HG03045 (cell line): ENCODE measurements at regions not wholly inside any gene's neighbourhood (a gene's known extent, or its start where the extent isn't known, plus 50 kb on each side); places are given as distances from the start of the nearest gene placed in this dataset.
"Not testable (repeated sequence)": the region's sequence is repeated elsewhere in the genome, so short reads cannot be mapped to it uniquely, and the experiment has no call there.

ENCODE experiments used
- ATAC-seq: cut with Tn5 transposase; IDR thresholded peaks from one replicate; pipeline ENCODE4 v1.9.1; 2021; ENCODE audit warnings: mild to moderate bottlenecking, moderate library complexity; ENCODE audit not compliant: unreplicated experiment

- ATAC-seq, result no peak
These were observed 52.7 kb upstream of the LARP1 start for GRCh38 chr5:154702477-154702876.

- not testable (repeated sequence) for ATAC-seq
These were observed 53.5 kb upstream of the LARP1 start for GRCh38 chr5:154701725-154702124.

- ATAC-seq, result no peak
These were observed 54.0 kb upstream of the LARP1 start for GRCh38 chr5:154701181-154701580.

- ATAC-seq, result not testable (repeated sequence)
These were observed 54.8 kb upstream of the LARP1 start for GRCh38 chr5:154700289-154700928.

- ATAC-seq, result no peak
These were observed 56.4 kb upstream of the LARP1 start for GRCh38 chr5:154698763-154699162.

GRCh38 chr5:154697371-154697770 is 57.8 kb upstream of the LARP1 start:
- no peak for ATAC-seq

- ATAC-seq, result no peak
These were observed 58.3 kb upstream of the LARP1 start for GRCh38 chr5:154696891-154697290.

- ATAC-seq, result no peak
These were observed 61.0 kb upstream of the LARP1 start for GRCh38 chr5:154694159-154694558.

- no peak for ATAC-seq
These were observed 64.7 kb upstream of the LARP1 start for GRCh38 chr5:154690488-154690887.

- no peak for ATAC-seq
These were observed 68.7 kb upstream of the LARP1 start for GRCh38 chr5:154686490-154686889.

GRCh38 chr5:154683101-154683880 is 71.9 kb upstream of the LARP1 start:
- peak; percentile 61 for ATAC-seq

GRCh38 chr5:154679501-154679900 is 75.7 kb upstream of the LARP1 start:
- no peak for ATAC-seq

- no peak for ATAC-seq
These were observed 77.3 kb upstream of the LARP1 start for GRCh38 chr5:154677921-154678320.

- no peak for ATAC-seq
These were observed 78.7 kb upstream of the LARP1 start for GRCh38 chr5:154676508-154676907.

GRCh38 chr5:154674029-154674428 is 81.1 kb upstream of the LARP1 start:
- ATAC-seq, result no peak

GRCh38 chr5:154673506-154673905 is 81.7 kb upstream of the LARP1 start:
- no peak for ATAC-seq

GRCh38 chr5:154669913-154670312 is 85.3 kb upstream of the LARP1 start:
- not testable (repeated sequence) for ATAC-seq

- no peak for ATAC-seq
These were observed 85.8 kb upstream of the LARP1 start for GRCh38 chr5:154669402-154669801.

GRCh38 chr5:154664869-154665268 is 90.3 kb upstream of the LARP1 start:
- no peak for ATAC-seq

GRCh38 chr5:154663424-154663823 is 91.8 kb upstream of the LARP1 start:
- ATAC-seq, result no peak

- ATAC-seq, result no peak
These were observed 100.4 kb upstream of the LARP1 start for GRCh38 chr5:154654486-154655371.
